GM12873 (cell line): ENCODE measurements at regions not wholly inside any gene's neighbourhood (a gene's known extent, or its start where the extent isn't known, plus 50 kb on each side); places are given as distances from the start of the nearest gene placed in this dataset.

Experiments
- CTCF ChIP-seq: IDR thresholded peaks from 2 replicates; pipeline ENCODE4 v1.5.1; 2012; ENCODE audit warnings: low read depth, mild to moderate bottlenecking, moderate library complexity, low read length, control low read depth; ENCODE audit not compliant: insufficient read depth; ENCODE audit errors: missing control alignments

- no peak for TF ChIP-seq CTCF
These were observed 403.2 kb downstream of the NR2F2 start for GRCh38 chr15:96733721-96734120.

- no peak for TF ChIP-seq CTCF
These were observed 405.2 kb downstream of the NR2F2 start for GRCh38 chr15:96735632-96736240.

- TF ChIP-seq CTCF: no peak
These were observed 405.9 kb downstream of the NR2F2 start for GRCh38 chr15:96736384-96736783.

GRCh38 chr15:96737408-96737807 is 406.9 kb downstream of the NR2F2 start:
- no peak for TF ChIP-seq CTCF

GRCh38 chr15:96746665-96747064 is 416.2 kb downstream of the NR2F2 start:
- no peak for TF ChIP-seq CTCF

GRCh38 chr15:96747291-96747690 is 416.8 kb downstream of the NR2F2 start:
- no peak for TF ChIP-seq CTCF

GRCh38 chr15:96750361-96750760 is 419.9 kb downstream of the NR2F2 start:
- no peak for TF ChIP-seq CTCF

- no peak for TF ChIP-seq CTCF
These were observed 425.6 kb downstream of the NR2F2 start for GRCh38 chr15:96756146-96756545.
